ENCODE measurements at regions not wholly inside any gene's neighbourhood (a gene's known extent, or its start where the extent isn't known, plus 50 kb on each side); places are given as distances from the start of the nearest gene placed in this dataset.

- TF ChIP-seq CTCF (conservative IDR thresholded peaks at IDR 0.05), result no peak
- no peak for TF ChIP-seq EZH2 (IDR thresholded peaks at IDR 0.05; ENCODE audit: low read depth)
These were observed 92.9 kb upstream of the MAST4 start for GRCh38 chr5:66503203-66503789.

Measured in PC-9 (cell line).